HG03342 (cell line): ENCODE measurements at regions not wholly inside any gene's neighbourhood (a gene's known extent, or its start where the extent isn't known, plus 50 kb on each side); places are given as distances from the start of the nearest gene placed in this dataset.

Experiments used
- ATAC-seq: cut with Tn5 transposase; IDR thresholded peaks from one replicate; pipeline ENCODE4 v1.9.1; 2021; ENCODE audit warnings: mild to moderate bottlenecking, moderate library complexity; ENCODE audit not compliant: unreplicated experiment

GRCh38 chr3:176933704-176934103, 263.6 kb downstream of the TBL1XR1 start:
- ATAC-seq = no peak

GRCh38 chr3:176932433-176932832, 264.8 kb downstream of the TBL1XR1 start:
- no peak for ATAC-seq

GRCh38 chr3:176931991-176932390, 265.3 kb downstream of the TBL1XR1 start:
- no peak for ATAC-seq

GRCh38 chr3:176930942-176931341, 266.3 kb downstream of the TBL1XR1 start:
- no peak for ATAC-seq

- no peak for ATAC-seq
Measured at GRCh38 chr3:176928582-176928931, 268.7 kb downstream of the TBL1XR1 start.

- no peak for ATAC-seq
Measured at GRCh38 chr3:176927706-176928581, 269.3 kb downstream of the TBL1XR1 start.

- ATAC-seq = no peak
Measured at GRCh38 chr3:176927280-176927679, 270.0 kb downstream of the TBL1XR1 start.

- no peak for ATAC-seq
Measured at GRCh38 chr3:176926688-176927087, 270.6 kb downstream of the TBL1XR1 start.

GRCh38 chr3:176926034-176926433, 271.2 kb downstream of the TBL1XR1 start:
- ATAC-seq = no peak

GRCh38 chr3:176920766-176921160, 276.5 kb downstream of the TBL1XR1 start:
- no peak for ATAC-seq

GRCh38 chr3:176919836-176920765, 277.2 kb downstream of the TBL1XR1 start:
- ATAC-seq = no peak

GRCh38 chr3:176916777-176917176, 280.5 kb downstream of the TBL1XR1 start:
- no peak for ATAC-seq

- no peak for ATAC-seq
Measured at GRCh38 chr3:176914764-176915163, 282.5 kb downstream of the TBL1XR1 start.

- no peak for ATAC-seq
Measured at GRCh38 chr3:176911579-176911978, 285.7 kb downstream of the TBL1XR1 start.

GRCh38 chr3:176909044-176909443, 288.2 kb downstream of the TBL1XR1 start:
- no peak for ATAC-seq

GRCh38 chr3:176906046-176906905, 291.0 kb downstream of the TBL1XR1 start:
- no peak for ATAC-seq

GRCh38 chr3:176905331-176905730, 292.0 kb downstream of the TBL1XR1 start:
- ATAC-seq = no peak

GRCh38 chr3:176904506-176904905, 292.8 kb downstream of the TBL1XR1 start:
- ATAC-seq = no peak

- no peak for ATAC-seq
Measured at GRCh38 chr3:176896640-176897039, 300.6 kb downstream of the TBL1XR1 start.

- ATAC-seq = no peak
Measured at GRCh38 chr3:176896165-176896564, 301.1 kb downstream of the TBL1XR1 start.

GRCh38 chr3:176879710-176880109, 317.6 kb downstream of the TBL1XR1 start:
- no peak for ATAC-seq
